GM12875 (cell line): ENCODE measurements at regions not wholly inside any gene's neighbourhood (a gene's known extent, or its start where the extent isn't known, plus 50 kb on each side); places are given as distances from the start of the nearest gene placed in this dataset.

Source experiments
- H3K4me3 ChIP-seq: one replicate; pipeline ENCODE4 v1.5.1; 2011; ENCODE audit warnings: low read depth, low read length, control low read depth
- TF ChIP-seq, protein P1 (sequence below): IDR thresholded peaks from 2 replicates; pipeline ENCODE4 v1.5.1; 2011; ENCODE audit warnings: low read depth, mild to moderate bottlenecking, control low read depth, inconsistent platforms, low read length, moderate library complexity, borderline replicate concordance; ENCODE audit not compliant: insufficient read depth

DNA sequence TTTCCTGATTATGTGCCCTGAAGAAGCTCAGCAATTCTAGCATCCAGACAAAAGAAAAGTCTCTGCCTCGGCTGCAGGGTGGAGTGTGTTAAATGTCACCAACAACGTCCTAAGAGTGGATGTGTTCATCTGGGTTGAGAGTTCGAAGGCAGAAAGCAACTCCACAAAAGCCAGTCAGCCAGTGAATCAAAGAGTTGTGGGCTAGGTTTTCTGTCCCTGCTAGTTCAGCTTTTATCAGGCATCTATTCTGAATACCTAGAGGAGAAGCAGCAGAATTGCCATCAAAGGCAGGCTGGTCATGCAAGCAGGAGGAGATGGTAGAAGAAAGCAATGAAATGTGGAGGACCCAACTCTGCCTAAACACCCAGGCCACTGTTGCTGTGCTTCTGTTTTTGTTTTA, 205.2 kb downstream of the KLF6 start:
- TF ChIP-seq, protein P1, sequence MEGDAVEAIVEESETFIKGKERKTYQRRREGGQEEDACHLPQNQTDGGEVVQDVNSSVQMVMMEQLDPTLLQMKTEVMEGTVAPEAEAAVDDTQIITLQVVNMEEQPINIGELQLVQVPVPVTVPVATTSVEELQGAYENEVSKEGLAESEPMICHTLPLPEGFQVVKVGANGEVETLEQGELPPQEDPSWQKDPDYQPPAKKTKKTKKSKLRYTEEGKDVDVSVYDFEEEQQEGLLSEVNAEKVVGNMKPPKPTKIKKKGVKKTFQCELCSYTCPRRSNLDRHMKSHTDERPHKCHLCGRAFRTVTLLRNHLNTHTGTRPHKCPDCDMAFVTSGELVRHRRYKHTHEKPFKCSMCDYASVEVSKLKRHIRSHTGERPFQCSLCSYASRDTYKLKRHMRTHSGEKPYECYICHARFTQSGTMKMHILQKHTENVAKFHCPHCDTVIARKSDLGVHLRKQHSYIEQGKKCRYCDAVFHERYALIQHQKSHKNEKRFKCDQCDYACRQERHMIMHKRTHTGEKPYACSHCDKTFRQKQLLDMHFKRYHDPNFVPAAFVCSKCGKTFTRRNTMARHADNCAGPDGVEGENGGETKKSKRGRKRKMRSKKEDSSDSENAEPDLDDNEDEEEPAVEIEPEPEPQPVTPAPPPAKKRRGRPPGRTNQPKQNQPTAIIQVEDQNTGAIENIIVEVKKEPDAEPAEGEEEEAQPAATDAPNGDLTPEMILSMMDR = no peak
- H3K4me3 ChIP-seq = no peak overlapping the region

DNA sequence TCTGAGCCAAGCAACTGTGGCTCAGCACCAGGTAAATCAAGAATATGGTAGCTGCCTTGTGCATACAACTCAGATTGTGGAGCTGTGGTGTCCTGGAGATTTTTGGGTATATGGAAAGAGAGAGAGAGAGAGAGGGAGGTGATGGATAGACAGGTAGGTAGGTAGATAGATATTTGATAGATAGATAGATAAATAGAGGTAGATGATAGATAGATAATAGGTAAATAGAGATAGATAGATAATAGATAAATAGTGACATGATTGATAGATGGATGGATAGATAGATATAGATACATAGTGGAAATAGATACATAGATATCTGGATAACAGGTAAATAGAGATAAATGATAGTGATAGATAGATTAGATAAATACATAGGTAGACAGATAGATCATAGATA, 206.3 kb downstream of the KLF6 start:
- TF ChIP-seq, protein P1 = no peak
- no peak overlapping the region for H3K4me3 ChIP-seq

DNA sequence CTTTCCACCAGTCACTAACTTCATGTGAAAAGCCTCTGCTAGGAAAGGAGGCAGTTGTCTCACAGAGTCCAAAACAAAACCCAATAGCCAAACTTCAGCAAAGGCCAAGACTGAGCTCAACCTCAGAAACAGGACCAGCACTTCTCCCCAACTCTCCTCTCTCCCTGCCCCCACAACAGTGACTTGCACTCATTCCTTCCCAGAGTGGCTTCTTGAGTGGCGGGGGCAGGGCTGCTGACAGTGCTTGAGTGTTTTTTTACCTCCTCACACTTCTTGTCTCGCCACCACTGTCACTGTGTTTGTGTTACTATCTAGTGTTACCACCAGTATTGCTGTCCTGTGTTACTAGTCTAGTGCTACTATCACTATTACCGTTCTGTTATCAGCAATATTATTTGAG, 206.8 kb downstream of the KLF6 start:
- TF ChIP-seq, protein P1 = no peak
- H3K4me3 ChIP-seq = no peak overlapping the region

DNA sequence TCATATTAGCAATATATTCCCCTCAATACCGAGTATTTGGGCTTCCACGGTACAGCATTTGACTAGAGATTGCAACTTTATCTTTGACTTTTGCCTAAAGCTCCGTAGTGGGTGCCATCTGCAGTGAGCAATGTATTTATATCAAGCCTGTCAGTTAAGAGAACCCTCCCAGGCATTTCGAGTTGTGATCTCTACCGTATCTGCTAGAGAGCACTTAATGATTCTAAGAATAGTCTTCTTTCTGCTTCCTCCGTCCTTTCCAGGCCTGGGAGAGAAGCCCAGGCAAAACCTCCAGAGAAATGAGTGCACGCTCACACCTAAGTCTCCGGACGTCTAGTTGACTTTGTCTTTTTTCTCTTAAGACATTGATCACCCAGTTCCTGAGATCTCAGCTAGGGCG, 210.6 kb downstream of the KLF6 start:
- H3K4me3 ChIP-seq = no peak overlapping the region
- TF ChIP-seq, protein P1 = no peak

DNA sequence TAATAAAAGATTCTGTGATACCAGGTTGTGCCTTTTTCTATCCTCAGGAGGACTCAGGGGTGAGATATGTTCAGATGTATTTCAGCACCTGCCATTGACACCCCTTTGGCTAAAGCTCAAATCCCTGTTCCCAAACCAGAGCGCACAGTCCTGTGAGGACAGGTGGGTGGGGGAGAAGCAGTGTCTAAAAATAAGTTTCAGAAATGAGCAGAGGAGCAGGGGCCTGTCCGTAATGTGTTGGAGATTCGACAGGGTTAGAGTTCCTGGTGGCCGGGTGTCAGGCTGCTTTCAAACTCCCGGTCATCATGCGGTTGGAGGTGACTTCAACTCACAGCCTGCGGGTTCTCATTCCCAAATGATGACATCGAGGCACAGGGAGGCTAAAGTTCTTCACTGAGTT, 211.5 kb downstream of the KLF6 start:
- TF ChIP-seq, protein P1 = no peak
- no peak overlapping the region for H3K4me3 ChIP-seq

DNA sequence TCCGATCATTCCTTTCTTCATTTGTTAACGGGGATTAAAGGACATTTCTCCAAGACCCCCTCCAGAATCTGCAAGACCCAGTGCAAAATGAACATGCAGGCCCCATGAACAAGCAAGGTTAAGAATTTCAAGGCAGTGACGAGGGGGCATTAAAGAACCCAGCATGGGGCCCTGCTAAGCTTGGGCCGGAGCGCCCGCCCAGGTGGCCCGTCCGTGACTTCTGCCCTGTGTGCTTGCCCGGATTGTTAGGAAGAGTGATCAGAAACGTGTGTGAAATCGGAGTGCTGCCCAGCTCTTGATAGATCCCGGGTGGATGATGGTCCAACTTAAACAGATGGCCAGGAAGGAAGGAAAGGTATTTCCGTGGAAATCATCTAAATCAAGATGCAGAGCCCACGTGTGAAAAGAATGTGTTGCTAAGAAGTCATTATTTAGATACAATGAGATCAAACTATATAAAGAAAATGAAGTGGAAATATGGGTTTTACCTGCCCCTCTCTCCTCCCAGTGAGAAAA, 213.6 kb downstream of the KLF6 start:
- H3K4me3 ChIP-seq = no peak overlapping the region
- TF ChIP-seq, protein P1 = no peak

DNA sequence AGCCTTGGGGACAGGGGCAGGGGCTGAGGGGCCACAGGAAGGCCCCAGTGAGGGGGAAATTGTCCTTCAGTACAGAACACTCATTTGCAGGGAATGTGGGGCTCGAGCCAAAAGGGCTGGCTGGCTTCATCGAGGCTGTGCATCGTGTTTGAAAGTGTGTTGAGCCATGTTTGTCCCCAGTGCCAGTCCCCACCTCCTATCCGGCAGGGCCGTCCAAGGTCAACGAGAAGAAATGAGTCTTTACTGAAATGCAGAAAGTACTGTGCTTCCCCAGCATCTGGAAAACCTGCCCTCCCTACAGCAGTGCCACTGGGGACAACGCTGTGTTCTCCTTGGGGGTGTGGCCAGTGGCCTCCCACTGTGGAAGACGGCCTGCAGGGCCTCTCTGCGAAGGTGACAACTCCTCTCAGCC, 214.1 kb downstream of the KLF6 start:
- no peak overlapping the region for H3K4me3 ChIP-seq
- TF ChIP-seq, protein P1 = no peak
